Endodermal cell (in vitro differentiated cells): ENCODE measurements at regions not wholly inside any gene's neighbourhood (a gene's known extent, or its start where the extent isn't known, plus 50 kb on each side); places are given as distances from the start of the nearest gene placed in this dataset.

Experiments used
- DNase-seq: peaks from one replicate; pipeline ENCODE4 v3.0.0-alpha.2; 2017
- H3K27ac ChIP-seq: 2 replicates; pipeline ENCODE4 v1.5.1; 2013; ENCODE audit warnings: mild to moderate bottlenecking, low read depth, low read length, moderate library complexity
- H3K27me3 ChIP-seq: 2 replicates; pipeline ENCODE4 v1.6.1; 2013; ENCODE audit warnings: mild to moderate bottlenecking, low read length, moderate library complexity; ENCODE audit not compliant: insufficient read depth, control insufficient read depth, poor library complexity, severe bottlenecking
- H3K36me3 ChIP-seq: 2 replicates; pipeline ENCODE4 v1.7.0; 2013; ENCODE audit warnings: mild to moderate bottlenecking, low read length, moderate library complexity; ENCODE audit not compliant: control insufficient read depth, insufficient read depth
- H3K4me1 ChIP-seq: one replicate; pipeline ENCODE4 v1.7.0; 2013; ENCODE audit warnings: low read length; ENCODE audit not compliant: control insufficient read depth, insufficient read depth
- H3K4me3 ChIP-seq: 2 replicates; pipeline ENCODE4 v1.5.1; 2013; ENCODE audit warnings: mild to moderate bottlenecking, low read length, moderate library complexity
- H3K9ac ChIP-seq: 2 replicates; pipeline ENCODE4 v1.6.1; 2013; ENCODE audit warnings: mild to moderate bottlenecking, low read length, moderate library complexity; ENCODE audit not compliant: poor library complexity, severe bottlenecking; ENCODE audit errors: extremely low read depth
- H3K9me3 ChIP-seq: 2 replicates; pipeline ENCODE4 v1.6.1; 2013; ENCODE audit warnings: mild to moderate bottlenecking, low read length, moderate library complexity; ENCODE audit not compliant: control insufficient read depth
- H3K27ac Mint-ChIP-seq: 2 replicates; pipeline ENCODE4 v1.8.0; 2020; ENCODE audit warnings: mixed read lengths
- H3K27me3 Mint-ChIP-seq: 2 replicates; pipeline ENCODE4 v1.8.0; 2021; ENCODE audit warnings: mild to moderate bottlenecking, mixed read lengths; ENCODE audit not compliant: insufficient read depth
- H3K36me3 Mint-ChIP-seq: 2 replicates; pipeline ENCODE4 v1.8.0; 2020; ENCODE audit warnings: low read depth, mixed read lengths
- H3K4me1 Mint-ChIP-seq: 2 replicates; pipeline ENCODE4 v1.8.0; 2020; ENCODE audit warnings: mixed read lengths
- H3K4me3 Mint-ChIP-seq: 2 replicates; pipeline ENCODE4 v1.8.0; 2020; ENCODE audit warnings: mild to moderate bottlenecking, moderate library complexity, mixed read lengths
- H3K9me3 Mint-ChIP-seq: 2 replicates; pipeline ENCODE4 v1.8.0; 2020; ENCODE audit warnings: mild to moderate bottlenecking, mixed read lengths
- WGBS, 2 experiments: methylation state at CpG; one replicate each; pipeline versions ENCODE4 v1.1.5 to v1.1.7; 2013; ENCODE audit warnings: missing lambda C conversion rate in 2 of 2, mixed read lengths in 1 of 2; ENCODE audit not compliant: insufficient coverage in 1 of 2, insufficient read length in 1 of 2; 5-methylcytosine and 5-hydroxymethylcytosine counted together
- TF ChIP-seq, protein P1 (sequence below): fragments of 200-600 bp; sonication (generic); conservative IDR thresholded peaks from 2 replicates; pipeline ENCODE4 v1.5.0; 2021; ENCODE audit warnings: antibody characterized with exemption, mild to moderate bottlenecking

DNA sequence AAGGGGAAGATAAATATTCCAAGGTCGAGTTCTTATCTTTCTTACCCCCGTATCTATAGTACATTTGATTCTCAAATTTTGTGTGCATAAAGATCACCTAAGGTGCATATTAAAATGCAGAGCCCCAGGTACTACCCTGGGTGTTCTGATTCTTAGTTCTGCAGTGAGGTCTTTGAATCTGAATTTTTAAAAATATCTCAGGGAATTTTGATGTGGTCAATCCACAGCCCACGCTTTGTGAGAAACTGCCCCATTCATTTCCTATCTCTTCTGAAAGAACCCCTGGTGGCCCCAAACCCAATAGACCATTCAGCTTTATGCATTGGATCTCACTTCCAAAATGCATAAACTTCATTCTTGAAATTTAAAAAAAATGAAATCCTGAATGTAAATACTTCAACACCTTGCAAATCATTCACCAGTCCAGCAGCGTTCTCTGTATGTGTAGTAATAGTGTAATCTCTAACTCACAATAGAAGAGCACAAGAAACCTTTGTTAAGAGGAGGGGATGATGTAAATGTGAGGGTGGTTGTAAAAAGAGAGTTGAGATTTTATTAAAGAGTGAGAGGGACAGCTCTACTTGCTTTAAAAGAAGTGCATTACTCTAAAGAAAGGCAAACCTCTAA lies 108.8 kb upstream of the ZP4 start:
- peaks cover 3% of the 10 kb centered on the region for H3K9me3 Mint-ChIP-seq
- WGBS, 2 experiments, result 67 to 93% methylated on average over 1 to 3 of the region's 4 CpGs
- H3K27ac Mint-ChIP-seq, result no peak overlapping the region
- H3K27me3 Mint-ChIP-seq, result peaks cover 3% of the 10 kb centered on the region
- Histone ChIP-seq H3K36me3 (no peaks in the 10 kb centered on the region), H3K9ac (no peak overlapping the region), H3K27me3 (no peaks in the 10 kb centered on the region), H3K4me3 (no peak overlapping the region), H3K27ac (no peak overlapping the region), H3K9me3 (no peaks in the 10 kb centered on the region), H3K4me1 (peaks cover 5% of the 10 kb centered on the region)
- no peaks in the 10 kb centered on the region for H3K36me3 Mint-ChIP-seq
- peaks cover 29% of the 10 kb centered on the region for H3K4me1 Mint-ChIP-seq
- DNase-seq, result no peak
- TF ChIP-seq, protein P1, sequence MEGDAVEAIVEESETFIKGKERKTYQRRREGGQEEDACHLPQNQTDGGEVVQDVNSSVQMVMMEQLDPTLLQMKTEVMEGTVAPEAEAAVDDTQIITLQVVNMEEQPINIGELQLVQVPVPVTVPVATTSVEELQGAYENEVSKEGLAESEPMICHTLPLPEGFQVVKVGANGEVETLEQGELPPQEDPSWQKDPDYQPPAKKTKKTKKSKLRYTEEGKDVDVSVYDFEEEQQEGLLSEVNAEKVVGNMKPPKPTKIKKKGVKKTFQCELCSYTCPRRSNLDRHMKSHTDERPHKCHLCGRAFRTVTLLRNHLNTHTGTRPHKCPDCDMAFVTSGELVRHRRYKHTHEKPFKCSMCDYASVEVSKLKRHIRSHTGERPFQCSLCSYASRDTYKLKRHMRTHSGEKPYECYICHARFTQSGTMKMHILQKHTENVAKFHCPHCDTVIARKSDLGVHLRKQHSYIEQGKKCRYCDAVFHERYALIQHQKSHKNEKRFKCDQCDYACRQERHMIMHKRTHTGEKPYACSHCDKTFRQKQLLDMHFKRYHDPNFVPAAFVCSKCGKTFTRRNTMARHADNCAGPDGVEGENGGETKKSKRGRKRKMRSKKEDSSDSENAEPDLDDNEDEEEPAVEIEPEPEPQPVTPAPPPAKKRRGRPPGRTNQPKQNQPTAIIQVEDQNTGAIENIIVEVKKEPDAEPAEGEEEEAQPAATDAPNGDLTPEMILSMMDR, result no peak
- no peak overlapping the region for H3K4me3 Mint-ChIP-seq

DNA sequence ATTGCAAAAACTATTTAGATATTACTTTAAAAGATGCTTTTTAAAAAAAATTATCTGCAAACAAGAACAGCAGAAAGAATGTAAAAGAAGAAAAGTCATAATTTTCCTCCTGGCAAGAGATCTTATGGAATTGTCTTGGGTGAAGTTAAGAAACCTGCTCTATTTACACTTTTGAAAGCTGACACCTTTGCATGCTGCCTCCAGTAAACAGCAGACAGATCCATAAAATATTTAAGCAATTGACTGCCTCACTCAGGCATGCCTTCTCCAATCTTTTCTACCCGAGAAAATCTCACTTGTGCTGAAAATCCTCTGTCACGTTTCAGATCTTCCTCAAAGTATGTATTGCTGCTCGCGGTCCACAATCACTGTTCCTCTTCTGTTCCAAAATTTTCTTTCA lies 107.9 kb upstream of the ZP4 start:
- Histone ChIP-seq H3K27me3 (no peaks in the 10 kb centered on the region), H3K27ac (no peak overlapping the region), H3K36me3 (no peaks in the 10 kb centered on the region), H3K9me3 (no peaks in the 10 kb centered on the region), H3K9ac (no peak overlapping the region), H3K4me3 (no peak overlapping the region), H3K4me1 (peaks cover 5% of the 10 kb centered on the region)
- Mint-ChIP-seq H3K4me1 (peaks cover 29% of the 10 kb centered on the region), H3K36me3 (no peaks in the 10 kb centered on the region), H3K4me3 (no peak overlapping the region), H3K27me3 (peaks cover 3% of the 10 kb centered on the region), H3K27ac (no peak overlapping the region), H3K9me3 (peaks cover 3% of the 10 kb centered on the region)
- TF ChIP-seq, protein P1, result no peak
- no peak for DNase-seq
- WGBS, 2 experiments, result 82 to 92% methylated on average over 3 to 4 of the region's 4 CpGs

DNA sequence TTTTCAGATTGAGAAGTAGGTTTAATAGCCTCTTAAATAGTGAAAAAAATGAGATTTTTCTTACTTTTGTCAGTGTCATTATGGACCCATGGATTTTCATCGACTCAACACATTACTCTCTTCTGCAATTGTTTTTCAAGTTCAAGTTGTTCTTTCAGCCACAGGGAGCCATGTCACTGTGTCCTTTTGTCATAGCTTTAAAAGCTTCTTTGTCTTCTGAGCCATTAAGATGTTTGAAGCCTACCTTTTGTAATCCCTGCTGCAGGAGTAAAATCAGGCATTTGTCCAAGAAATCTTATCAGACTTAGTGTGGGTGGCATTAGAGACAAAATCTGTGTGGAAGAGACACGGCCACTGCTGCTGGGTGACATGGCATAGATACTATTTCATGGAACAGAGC lies 92.8 kb upstream of the ZP4 start:
- H3K9me3 ChIP-seq, result no peaks in the 10 kb centered on the region
- Mint-ChIP-seq H3K27me3 (no peaks in the 10 kb centered on the region), H3K36me3 (no peaks in the 10 kb centered on the region), H3K27ac (no peak overlapping the region), H3K4me1 (peaks cover 8% of the 10 kb centered on the region), H3K4me3 (no peak overlapping the region), H3K9me3 (no peaks in the 10 kb centered on the region)
- H3K9ac ChIP-seq, result no peak overlapping the region
- TF ChIP-seq, protein P1, result no peak
- H3K27ac ChIP-seq, result no peak overlapping the region
- DNase-seq, result no peak
- H3K36me3 ChIP-seq, result no peaks in the 10 kb centered on the region
- no peak overlapping the region for H3K4me3 ChIP-seq
- WGBS, 2 experiments, result 72 to 76% methylated on average over 2 of the region's 2 CpGs
- H3K4me1 ChIP-seq, result no peaks in the 10 kb centered on the region
- H3K27me3 ChIP-seq, result no peaks in the 10 kb centered on the region
